Nephron (organoid): ENCODE measurements at regions not wholly inside any gene's neighbourhood (a gene's known extent, or its start where the extent isn't known, plus 50 kb on each side); places are given as distances from the start of the nearest gene placed in this dataset.
"Not testable (repeated sequence)": the region's sequence is repeated elsewhere in the genome, so short reads cannot be mapped to it uniquely, and the experiment has no call there.

Experiments
- H3K27ac Mint-ChIP-seq, 3 experiments: 2 replicates each; pipeline ENCODE4 v1.8.0; 2020; ENCODE audit warnings: mixed read lengths in 3 of 3, mild to moderate bottlenecking in 2 of 3, moderate library complexity in 1 of 3
- H3K27me3 Mint-ChIP-seq: 2 replicates; pipeline ENCODE4 v1.8.0; 2021; ENCODE audit warnings: low read depth, mild to moderate bottlenecking, moderate library complexity, mixed read lengths
- H3K36me3 Mint-ChIP-seq: 2 replicates; pipeline ENCODE4 v1.8.0; 2020; ENCODE audit warnings: low read depth, mixed read lengths
- H3K4me1 Mint-ChIP-seq: 2 replicates; pipeline ENCODE4 v1.8.0; 2020; ENCODE audit warnings: mixed read lengths
- H3K4me3 Mint-ChIP-seq, 3 experiments: 2 replicates each; pipeline ENCODE4 v1.8.0; 2020; ENCODE audit warnings: mild to moderate bottlenecking in 3 of 3, mixed read lengths in 3 of 3, moderate library complexity in 2 of 3
- H3K9me3 Mint-ChIP-seq: 2 replicates; pipeline ENCODE4 v1.8.0; 2020; ENCODE audit warnings: mixed read lengths
- TF ChIP-seq, protein P1 (sequence below), 3 experiments: fragments of 200-600 bp; sonication (generic); IDR thresholded peaks; one replicate each; pipeline ENCODE4 v1.5.0; 2021; ENCODE audit warnings: antibody characterized with exemption in 3 of 3; ENCODE audit not compliant: unreplicated experiment in 3 of 3

DNA sequence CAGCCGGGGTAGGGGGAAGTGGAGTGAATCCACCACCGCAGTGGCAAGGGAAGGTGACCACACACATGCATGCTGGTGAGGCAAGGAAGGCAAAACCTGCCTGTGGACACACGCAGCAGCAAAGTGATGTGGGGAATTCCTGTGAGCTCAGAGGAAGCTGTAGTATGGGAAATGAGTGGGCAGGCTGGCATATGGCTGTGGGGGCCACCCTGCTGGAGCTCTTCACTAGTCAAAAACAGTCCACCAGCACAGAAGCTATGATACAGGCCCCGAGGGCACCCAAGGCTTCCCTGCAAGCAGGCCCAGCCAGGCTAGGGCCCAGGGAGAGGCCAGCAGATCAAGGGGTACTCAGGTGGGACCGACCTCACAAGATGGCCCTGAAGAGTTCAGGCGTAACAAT is 239.1 kb downstream of the CHM start:
- Mint-ChIP-seq H3K4me3 (no peak overlapping the region), H3K36me3 (no peaks in the 10 kb centered on the region), H3K27me3 (no peaks in the 10 kb centered on the region), H3K9me3 (peaks cover 18% of the 10 kb centered on the region), H3K4me1 (no peaks in the 10 kb centered on the region), H3K27ac (no peak overlapping the region)
- TF ChIP-seq, protein P1, sequence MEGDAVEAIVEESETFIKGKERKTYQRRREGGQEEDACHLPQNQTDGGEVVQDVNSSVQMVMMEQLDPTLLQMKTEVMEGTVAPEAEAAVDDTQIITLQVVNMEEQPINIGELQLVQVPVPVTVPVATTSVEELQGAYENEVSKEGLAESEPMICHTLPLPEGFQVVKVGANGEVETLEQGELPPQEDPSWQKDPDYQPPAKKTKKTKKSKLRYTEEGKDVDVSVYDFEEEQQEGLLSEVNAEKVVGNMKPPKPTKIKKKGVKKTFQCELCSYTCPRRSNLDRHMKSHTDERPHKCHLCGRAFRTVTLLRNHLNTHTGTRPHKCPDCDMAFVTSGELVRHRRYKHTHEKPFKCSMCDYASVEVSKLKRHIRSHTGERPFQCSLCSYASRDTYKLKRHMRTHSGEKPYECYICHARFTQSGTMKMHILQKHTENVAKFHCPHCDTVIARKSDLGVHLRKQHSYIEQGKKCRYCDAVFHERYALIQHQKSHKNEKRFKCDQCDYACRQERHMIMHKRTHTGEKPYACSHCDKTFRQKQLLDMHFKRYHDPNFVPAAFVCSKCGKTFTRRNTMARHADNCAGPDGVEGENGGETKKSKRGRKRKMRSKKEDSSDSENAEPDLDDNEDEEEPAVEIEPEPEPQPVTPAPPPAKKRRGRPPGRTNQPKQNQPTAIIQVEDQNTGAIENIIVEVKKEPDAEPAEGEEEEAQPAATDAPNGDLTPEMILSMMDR (IDR thresholded peaks at IDR 0.05; ENCODE audit: unreplicated experiment in 3 of 3) = no peak

DNA sequence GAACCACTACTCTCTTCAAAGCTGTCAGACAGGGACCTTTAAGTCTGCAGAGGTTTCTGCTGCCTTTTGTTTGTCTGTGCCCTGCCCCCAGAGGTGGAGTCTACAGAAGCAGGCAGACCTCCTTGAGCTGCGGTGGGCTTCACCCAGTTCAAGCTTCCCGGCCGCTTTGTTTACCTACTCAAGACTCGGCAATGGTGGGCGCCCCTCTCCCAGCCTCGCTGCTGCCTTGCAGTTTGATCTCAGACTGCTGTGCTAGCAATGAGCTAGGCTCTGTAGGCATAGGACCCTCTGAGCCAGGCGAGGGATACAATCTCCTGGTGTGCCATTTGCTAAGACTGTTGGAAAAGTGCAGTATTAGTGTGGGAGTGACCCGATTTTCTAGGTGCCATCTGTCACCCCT is 275.0 kb downstream of the CHM start:
- not testable (repeated sequence) for H3K4me1 Mint-ChIP-seq, H3K27ac Mint-ChIP-seq, H3K4me3 Mint-ChIP-seq

DNA sequence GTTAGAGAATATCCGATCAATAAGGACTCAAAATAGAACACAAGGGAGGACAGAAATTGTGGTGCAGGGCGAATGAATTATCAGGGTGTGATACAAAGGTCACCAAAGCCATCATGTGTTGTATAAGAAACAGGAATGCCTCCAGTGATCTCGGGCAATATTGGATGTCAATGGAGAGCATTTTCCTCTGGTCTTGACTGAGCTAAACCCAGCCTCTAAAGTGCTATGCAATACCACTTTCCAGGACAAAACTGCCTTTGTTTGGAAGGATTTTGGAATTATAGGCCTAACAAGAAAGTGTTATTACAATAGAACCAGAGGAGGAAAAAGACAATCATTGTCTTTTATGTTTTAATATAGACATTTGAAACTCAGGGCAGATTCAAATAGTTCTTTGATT is 281.7 kb downstream of the CHM start:
- Mint-ChIP-seq H3K4me1 (no peaks in the 10 kb centered on the region), H3K4me3 (no peak overlapping the region), H3K27ac (no peak overlapping the region), H3K27me3 (no peaks in the 10 kb centered on the region), H3K9me3 (peaks cover 15% of the 10 kb centered on the region), H3K36me3 (no peaks in the 10 kb centered on the region)
- TF ChIP-seq, protein P1 (IDR thresholded peaks at IDR 0.05; ENCODE audit: unreplicated experiment in 3 of 3) = no peak

More for the DNA sequence above, 275.0 kb downstream of the CHM start:
- peaks cover 23% of the 10 kb centered on the region for H3K9me3 Mint-ChIP-seq
- not testable (repeated sequence) for H3K36me3 Mint-ChIP-seq, H3K27me3 Mint-ChIP-seq

DNA sequence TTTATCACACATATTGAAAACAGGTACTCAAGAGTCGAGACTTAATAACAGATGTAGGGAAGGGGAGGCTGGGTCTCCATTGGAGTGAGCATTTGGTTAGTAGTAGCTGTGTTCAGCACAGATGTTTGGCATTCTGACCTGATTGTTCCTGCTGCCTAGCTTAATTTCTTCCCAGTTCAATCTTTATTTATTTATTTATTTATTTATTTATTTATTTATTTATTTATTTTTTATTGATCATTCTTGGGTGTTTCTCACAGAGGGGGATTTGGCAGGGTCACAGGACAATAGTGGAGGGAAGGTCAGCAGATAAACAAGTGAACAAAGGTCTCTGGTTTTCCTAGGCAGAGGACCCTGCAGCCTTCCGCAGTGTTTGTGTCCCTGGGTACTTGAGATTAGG is 324.3 kb downstream of the CHM start:
- H3K27me3 Mint-ChIP-seq, H3K27ac Mint-ChIP-seq, H3K4me3 Mint-ChIP-seq, H3K36me3 Mint-ChIP-seq, H3K4me1 Mint-ChIP-seq: not testable (repeated sequence)
- H3K9me3 Mint-ChIP-seq = peaks cover 44% of the 10 kb centered on the region

DNA sequence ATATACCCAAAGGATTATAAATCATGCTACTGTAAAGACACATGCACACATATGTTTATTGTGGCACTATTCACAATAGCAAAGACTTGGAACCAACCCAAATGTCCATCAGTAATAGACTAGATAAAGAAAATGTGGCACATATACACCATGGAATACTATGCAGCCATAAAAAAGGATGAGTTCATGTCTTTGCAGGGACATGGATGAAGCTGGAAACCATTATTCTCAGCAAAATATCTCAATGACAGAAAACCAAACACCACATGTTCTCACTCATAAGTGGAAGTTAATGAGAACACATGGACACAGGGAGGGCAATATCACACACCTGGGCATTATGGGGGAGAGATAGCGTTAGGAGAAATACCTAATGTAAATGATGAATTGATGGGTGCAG is 323.8 kb upstream of the POF1B start:
- H3K36me3 Mint-ChIP-seq, H3K27ac Mint-ChIP-seq, H3K27me3 Mint-ChIP-seq, H3K4me3 Mint-ChIP-seq, H3K4me1 Mint-ChIP-seq: not testable (repeated sequence)
- H3K9me3 Mint-ChIP-seq = peaks cover 16% of the 10 kb centered on the region

DNA sequence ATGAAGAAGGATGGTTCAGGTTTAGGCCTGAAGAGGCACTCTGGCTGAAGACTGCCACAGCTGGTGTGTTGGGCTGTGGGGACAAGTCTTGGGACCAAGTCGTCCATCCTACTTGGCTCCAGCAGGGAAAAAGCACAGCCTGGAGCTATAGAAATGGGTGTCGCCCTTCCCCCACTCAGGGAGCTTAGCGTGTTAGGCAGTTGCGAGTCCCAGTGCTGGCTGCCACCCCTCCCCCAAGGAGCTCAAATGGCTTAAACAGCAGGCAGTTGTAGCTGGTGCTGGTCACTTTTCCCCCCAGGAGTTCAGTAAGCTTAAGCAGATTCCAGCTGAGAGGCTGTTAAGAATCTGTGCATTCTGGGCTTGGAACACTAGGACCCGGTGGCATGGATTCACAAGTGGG is 319.5 kb upstream of the POF1B start:
- Mint-ChIP-seq H3K36me3 (no peaks in the 10 kb centered on the region), H3K4me1 (no peaks in the 10 kb centered on the region), H3K27me3 (no peaks in the 10 kb centered on the region), H3K27ac (no peak overlapping the region), H3K9me3 (peaks cover 37% of the 10 kb centered on the region), H3K4me3 (no peak overlapping the region)
- TF ChIP-seq, protein P1 (IDR thresholded peaks at IDR 0.05; ENCODE audit: unreplicated experiment in 3 of 3) = no peak

DNA sequence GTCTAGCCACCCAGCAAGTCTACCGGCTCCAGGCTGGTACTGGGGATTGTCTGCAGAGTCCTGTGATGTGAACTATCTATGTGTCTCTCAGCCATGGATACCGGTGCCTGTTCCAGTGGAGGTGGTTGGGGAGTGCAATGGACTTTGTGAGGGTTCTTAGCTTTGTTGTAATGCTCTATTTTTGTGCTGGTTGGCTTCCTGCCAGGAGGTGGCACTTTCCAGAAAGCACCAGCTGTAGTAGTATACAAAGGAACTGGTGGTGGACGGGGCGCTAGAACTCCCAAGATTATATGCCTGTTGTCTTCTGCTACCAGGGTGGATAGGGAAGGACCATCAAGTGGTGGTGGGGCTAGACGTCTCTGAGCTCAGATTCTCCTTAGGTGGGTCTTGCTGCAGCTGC is 306.4 kb upstream of the POF1B start:
- Mint-ChIP-seq H3K4me1 (no peaks in the 10 kb centered on the region), H3K27ac (no peak overlapping the region), H3K36me3 (no peaks in the 10 kb centered on the region), H3K4me3 (no peak overlapping the region), H3K27me3 (no peaks in the 10 kb centered on the region), H3K9me3 (peaks cover 40% of the 10 kb centered on the region)
- TF ChIP-seq, protein P1 (IDR thresholded peaks at IDR 0.05; ENCODE audit: unreplicated experiment in 3 of 3) = no peak

DNA sequence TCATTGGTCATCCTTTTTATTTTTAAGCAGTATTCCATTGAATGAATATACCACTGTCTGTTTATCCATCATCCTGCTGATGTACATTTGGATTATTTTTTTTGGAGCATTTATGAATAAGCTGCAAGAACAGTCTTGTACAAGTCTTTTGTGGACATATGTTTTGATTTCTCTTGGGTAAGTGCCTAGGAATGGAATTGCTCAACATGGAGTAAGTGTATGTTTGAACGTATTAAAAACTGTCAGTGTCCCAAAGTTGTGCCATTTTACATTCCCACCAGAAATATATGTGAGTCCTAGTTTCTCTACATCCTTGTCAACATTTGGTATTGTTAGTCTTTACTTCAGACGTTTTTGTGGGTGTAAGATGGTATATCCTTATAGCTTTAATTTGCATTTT is 287.0 kb upstream of the POF1B start:
- Mint-ChIP-seq H3K27me3 (no peaks in the 10 kb centered on the region), H3K36me3 (no peaks in the 10 kb centered on the region), H3K4me1 (no peaks in the 10 kb centered on the region), H3K9me3 (peaks cover 3% of the 10 kb centered on the region), H3K4me3 (no peak overlapping the region), H3K27ac (no peak overlapping the region)
- TF ChIP-seq, protein P1 (IDR thresholded peaks at IDR 0.05; ENCODE audit: unreplicated experiment in 3 of 3) = no peak

DNA sequence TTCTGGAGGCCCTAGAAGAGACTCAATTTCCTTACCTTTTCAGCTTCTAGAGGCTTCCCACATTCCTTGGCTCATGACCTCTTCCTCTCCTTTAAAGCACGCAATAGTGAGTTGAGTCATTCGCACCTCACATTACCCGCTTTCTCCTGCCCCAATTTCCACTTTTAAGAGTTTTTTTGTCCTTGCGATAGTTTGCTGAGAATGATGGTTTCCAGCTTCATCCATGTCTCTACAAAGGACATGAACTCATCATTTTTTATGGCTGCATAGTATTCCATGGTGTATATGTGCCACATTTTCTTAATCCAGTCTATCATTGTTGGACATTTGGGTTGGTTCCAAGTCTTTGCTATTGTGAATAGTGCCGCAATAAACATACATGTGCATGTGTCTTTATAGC is 284.5 kb upstream of the POF1B start:
- H3K27me3 Mint-ChIP-seq, H3K36me3 Mint-ChIP-seq, H3K4me1 Mint-ChIP-seq, H3K9me3 Mint-ChIP-seq, H3K27ac Mint-ChIP-seq, H3K4me3 Mint-ChIP-seq: not testable (repeated sequence)
